H1 (cell line): ENCODE measurements at regions not wholly inside any gene's neighbourhood (a gene's known extent, or its start where the extent isn't known, plus 50 kb on each side); places are given as distances from the start of the nearest gene placed in this dataset.

Experiments
- CTCF ChIA-PET: fragments of 300-600 bp; sonication (Branson Sonifier 250); formaldehyde crosslinking; loops from one replicate; lab custom pipeline; 2021; ENCODE audit not compliant: partially characterized antibody; lab: Charles Lee
- POLR2A ChIA-PET: fragments of 300-600 bp; sonication (Branson Sonifier 250); formaldehyde crosslinking; loops from one replicate; lab custom pipeline; 2021; ENCODE audit warnings: inconsistent platforms; ENCODE audit not compliant: partially characterized antibody; lab: Charles Lee
- DNase-seq, 2 experiments: peaks; one replicate each; pipeline versions ENCODE4 v3.0.0 to v3.0.0-alpha.2; 2010 to 2022; ENCODE audit warnings: low spot score in 2 of 2, low read depth in 1 of 2, mixed read lengths in 1 of 2
- FAIRE-seq: peaks from 2 replicates; lab custom pipeline; 2011; peaks lifted over from hg19 to GRCh38; lab: Jason Lieb, UNC
- H2AFZ ChIP-seq: 2 replicates; pipeline ENCODE4 v1.8.1; 2012; ENCODE audit warnings: low read length, inconsistent platforms
- H2AK5ac ChIP-seq: 2 replicates; pipeline ENCODE4 v1.6.1; 2013; ENCODE audit warnings: low read depth, low read length
- H2BK120ac ChIP-seq: replicated peaks from 2 replicates; pipeline ENCODE3; 2013; ENCODE audit warnings: low read depth, low read length, inconsistent platforms
- H2BK12ac ChIP-seq: 2 replicates; pipeline ENCODE4 v1.6.1; 2013; ENCODE audit warnings: low read depth, low read length
- H2BK15ac ChIP-seq: 2 replicates; pipeline ENCODE4 v1.6.1; 2013; ENCODE audit warnings: low read length
- H2BK20ac ChIP-seq: 2 replicates; pipeline ENCODE4 v1.6.1; 2013; ENCODE audit warnings: low read length
- H2BK5ac ChIP-seq: 2 replicates; pipeline ENCODE4 v1.6.1; 2013; ENCODE audit warnings: low read depth, low read length
- H3K14ac ChIP-seq: 2 replicates; pipeline ENCODE4 v1.6.1; 2013; ENCODE audit warnings: inconsistent platforms; ENCODE audit not compliant: insufficient read length
- H3K18ac ChIP-seq: 2 replicates; pipeline ENCODE4 v1.6.1; 2013; ENCODE audit warnings: low read length; ENCODE audit errors: extremely low read depth
- H3K23ac ChIP-seq: 2 replicates; pipeline ENCODE4 v1.6.1; 2013; ENCODE audit warnings: inconsistent platforms; ENCODE audit not compliant: insufficient read length
- H3K23me2 ChIP-seq: 2 replicates; pipeline ENCODE4 v1.6.1; 2013; ENCODE audit warnings: low read depth, low read length
- H3K27ac ChIP-seq: 2 replicates; pipeline ENCODE4 v1.6.1; 2011; ENCODE audit warnings: low read depth, low read length, inconsistent platforms
- H3K27me3 ChIP-seq, 4 experiments: replicated peaks in 1 of 4; 1 replicate in 1 of 4; 2 replicates in 3 of 4; pipeline versions ENCODE4 v1.6.1 to v1.8.1; 2011 to 2013; ENCODE audit warnings: low read length in 3 of 4, mild to moderate bottlenecking in 3 of 4, inconsistent platforms in 2 of 4, mixed read lengths in 2 of 4, moderate library complexity in 1 of 4; ENCODE audit not compliant: control insufficient read depth in 3 of 4, insufficient read depth in 3 of 4; ENCODE audit errors: extremely low read depth in 1 of 4
- H3K36me3 ChIP-seq, 4 experiments: 2 replicates each; pipeline versions ENCODE4 v1.6.1 to v1.8.1; 2011 to 2013; ENCODE audit warnings: mild to moderate bottlenecking in 4 of 4, low read length in 3 of 4, moderate library complexity in 2 of 4, control low read depth in 1 of 4, inconsistent platforms in 1 of 4; ENCODE audit not compliant: insufficient read depth in 4 of 4, control insufficient read depth in 2 of 4
- H3K4ac ChIP-seq: replicated peaks from 2 replicates; pipeline ENCODE3; 2013; ENCODE audit warnings: low read length, low read depth, mixed read lengths, inconsistent platforms; ENCODE audit not compliant: insufficient read length
- H3K4me1 ChIP-seq, 4 experiments: replicated peaks in 1 of 4; 1 replicate in 1 of 4; 2 replicates in 3 of 4; pipeline versions ENCODE4 v1.6.1 to v1.8.1; 2011 to 2013; ENCODE audit warnings: low read length in 3 of 4, inconsistent platforms in 2 of 4, mixed read lengths in 1 of 4; ENCODE audit not compliant: insufficient read depth in 4 of 4, control insufficient read depth in 3 of 4
- H3K4me2 ChIP-seq, 2 experiments: 2 replicates each; pipeline versions ENCODE4 v1.6.1 to v1.8.1; 2011 to 2013; ENCODE audit warnings: low read depth in 2 of 2, low read length in 2 of 2, control low read depth in 1 of 2, inconsistent platforms in 1 of 2, mild to moderate bottlenecking in 1 of 2; ENCODE audit not compliant: insufficient read depth in 1 of 2
- H3K4me3 ChIP-seq, 4 experiments: fragments of 200-600, 300-600 bp in 1 of 4; sonication (generic), shearing (Covaris generic), sonication (Bioruptor Twin) in 1 of 4; 2 replicates each; pipeline versions ENCODE4 v1.5.1 to v1.8.1; 2011 to 2016; ENCODE audit warnings: low read length in 4 of 4, low read depth in 3 of 4, control low read depth in 2 of 4, inconsistent platforms in 2 of 4, mild to moderate bottlenecking in 2 of 4, mixed read lengths in 1 of 4, moderate library complexity in 1 of 4; ENCODE audit not compliant: insufficient read depth in 2 of 4; ENCODE audit errors: extremely low read depth in 1 of 4
- H3K56ac ChIP-seq: replicated peaks from 2 replicates; pipeline ENCODE3; 2013; ENCODE audit warnings: low read depth, mild to moderate bottlenecking, mixed read lengths, low read length, inconsistent platforms; ENCODE audit not compliant: insufficient read length
- H3K79me1 ChIP-seq: 2 replicates; pipeline ENCODE4 v1.6.1; 2013; ENCODE audit warnings: low read depth, low read length, control low read depth
- H3K79me2 ChIP-seq, 2 experiments: 2 replicates each; pipeline versions ENCODE4 v1.6.1 to v1.8.1; 2012 to 2013; ENCODE audit warnings: low read length in 2 of 2, mild to moderate bottlenecking in 2 of 2, inconsistent platforms in 1 of 2; ENCODE audit not compliant: insufficient read depth in 2 of 2, control insufficient read depth in 1 of 2
- H3K9ac ChIP-seq, 4 experiments: replicated peaks in 1 of 4; 1 replicate in 1 of 4; 2 replicates in 3 of 4; pipeline versions ENCODE4 v1.6.1 to v1.8.1; 2011 to 2013; ENCODE audit warnings: low read depth in 3 of 4, low read length in 3 of 4, control low read depth in 2 of 4, mild to moderate bottlenecking in 2 of 4, moderate library complexity in 2 of 4, inconsistent platforms in 1 of 4; ENCODE audit errors: extremely low read depth in 1 of 4
- H3K9me3 ChIP-seq, 2 experiments: 2 replicates each; pipeline versions ENCODE4 v1.6.1 to v1.8.1; 2012 to 2013; ENCODE audit warnings: mild to moderate bottlenecking in 2 of 2, moderate library complexity in 2 of 2, control low read depth in 1 of 2, inconsistent platforms in 1 of 2, low read depth in 1 of 2, low read length in 1 of 2, mixed read lengths in 1 of 2; ENCODE audit not compliant: insufficient read depth in 2 of 2
- H4K20me1 ChIP-seq, 2 experiments: replicated peaks in 1 of 2; 2 replicates each; pipeline versions ENCODE3 to v1.8.1; 2011 to 2013; ENCODE audit warnings: inconsistent platforms in 2 of 2, low read length in 2 of 2, mild to moderate bottlenecking in 1 of 2; ENCODE audit not compliant: insufficient read depth in 2 of 2, control insufficient read depth in 1 of 2
- H4K5ac ChIP-seq: 2 replicates; pipeline ENCODE4 v1.6.1; 2013; ENCODE audit warnings: low read length, low read depth, mixed read lengths, inconsistent platforms; ENCODE audit not compliant: insufficient read length
- H4K8ac ChIP-seq: 2 replicates; pipeline ENCODE4 v1.8.0; 2013; ENCODE audit warnings: mild to moderate bottlenecking, moderate library complexity, low read length, inconsistent platforms; ENCODE audit not compliant: insufficient read depth; ENCODE audit errors: extremely low read depth
- H4K91ac ChIP-seq: replicated peaks from 2 replicates; pipeline ENCODE3; 2013; ENCODE audit warnings: low read length, mixed read lengths, inconsistent platforms; ENCODE audit not compliant: insufficient read length
- CBX8 ChIP-seq: fragments of 300-800, 300-1000 bp; sonication (generic); IDR thresholded peaks from 2 replicates; pipeline ENCODE4 v1.7.1; 2016; ENCODE audit warnings: low read depth, low read length, borderline replicate concordance
- CHD1 ChIP-seq: IDR thresholded peaks from 2 replicates; pipeline ENCODE4 v1.6.1; 2012; ENCODE audit warnings: low read depth, low read length, improper control_type of control experiment
- CHD2 ChIP-seq: IDR thresholded peaks from 2 replicates; pipeline ENCODE4 v1.6.1; 2012; ENCODE audit warnings: low read length, improper control_type of control experiment
- CTCF ChIP-seq, 3 experiments: IDR thresholded peaks; 1 replicate in 2 of 3; 2 replicates in 1 of 3; pipeline versions ENCODE4 v1.5.1 to v1.6.1; 2011; ENCODE audit warnings: low read length in 3 of 3, mild to moderate bottlenecking in 3 of 3, inconsistent platforms in 2 of 3, low read depth in 1 of 3, moderate library complexity in 1 of 3; ENCODE audit not compliant: insufficient read depth in 1 of 3; ENCODE audit errors: control extremely low read depth in 1 of 3
- GABPA ChIP-seq: IDR thresholded peaks from 2 replicates; pipeline ENCODE4 v1.6.1; 2011; ENCODE audit warnings: mild to moderate bottlenecking, low read length, moderate library complexity, borderline replicate concordance; ENCODE audit not compliant: insufficient read depth
- KDM1A ChIP-seq: fragments of 200-600, 300-600 bp; sonication (generic); IDR thresholded peaks from 2 replicates; pipeline ENCODE4 v1.7.1; 2016; ENCODE audit warnings: mild to moderate bottlenecking, low read length, borderline replicate concordance
- MAFK ChIP-seq: IDR thresholded peaks from 2 replicates; pipeline ENCODE4 v1.6.1; 2012; ENCODE audit warnings: low read depth, mild to moderate bottlenecking, improper control_type of control experiment, low read length
- NANOG ChIP-seq: IDR thresholded peaks from 2 replicates; pipeline ENCODE4 v1.6.1; 2011; ENCODE audit warnings: low read length, low read depth, mild to moderate bottlenecking, inconsistent platforms; ENCODE audit not compliant: insufficient read depth, poor library complexity, severe bottlenecking
- RAD21 ChIP-seq, 2 experiments: IDR thresholded peaks in 1 of 2; conservative IDR thresholded peaks in 1 of 2; 2 replicates each; pipeline ENCODE4 v1.6.1; 2011; ENCODE audit warnings: low read depth in 2 of 2, low read length in 2 of 2, improper control_type of control experiment in 1 of 2, inconsistent platforms in 1 of 2, mild to moderate bottlenecking in 1 of 2, moderate library complexity in 1 of 2
- SP2 ChIP-seq: IDR thresholded peaks from 2 replicates; pipeline ENCODE4 v1.6.1; 2012; ENCODE audit warnings: mild to moderate bottlenecking, low read length, inconsistent platforms
- WGBS, 2 experiments: shearing (Covaris generic) in 1 of 2; methylation state at CpG; one replicate each; pipeline versions ENCODE4 v1.1.6 to v1.1.7; 2013 to 2015; ENCODE audit warnings: low lambda C conversion rate in 2 of 2, mixed read lengths in 2 of 2, inconsistent platforms in 1 of 2, low coverage in 1 of 2, missing lambda C conversion rate in 1 of 2; ENCODE audit not compliant: insufficient replicate concordance in 2 of 2, insufficient coverage in 1 of 2, insufficient read length in 1 of 2; ENCODE audit errors: extremely low coverage in 1 of 2, missing lambda C conversion rate in 1 of 2; 5-methylcytosine and 5-hydroxymethylcytosine counted together

DNA sequence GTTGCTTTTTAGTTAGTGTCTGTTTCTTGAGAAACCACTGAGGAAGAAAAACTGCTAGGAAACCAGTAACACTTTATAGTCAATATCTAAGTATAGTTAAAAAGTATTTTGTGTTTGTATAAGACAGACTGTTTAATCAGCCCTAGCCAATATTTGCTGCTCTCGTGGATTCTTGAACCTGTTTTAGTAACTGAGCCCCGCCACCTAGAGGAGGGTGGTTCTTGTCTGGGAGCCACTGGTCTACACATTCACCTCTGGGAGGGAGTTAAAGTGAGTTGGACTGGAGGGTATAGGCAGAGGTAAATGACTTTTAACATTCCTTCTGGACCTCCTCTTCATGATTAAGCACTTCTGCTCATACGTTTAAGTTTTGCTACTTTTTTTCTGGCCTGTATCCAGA is 117.2 kb downstream of the SPATA31D1 start:
- Histone ChIP-seq H2BK12ac (no peak overlapping the region), H3K56ac (no peak overlapping the region), H3K23me2 (no peaks in the 10 kb centered on the region), H2BK5ac (no peak overlapping the region), H3K79me2 (no peaks in the 10 kb centered on the region), H2BK20ac (no peak overlapping the region), H2AK5ac (no peak overlapping the region), H3K9me3 (peaks cover 10 to 14% of the 10 kb centered on the region in 2 experiments; a peak in 3 of 4 replicates), H4K5ac (no peak overlapping the region), H3K79me1 (no peaks in the 10 kb centered on the region), H3K4me3 (no peak overlapping the region), H3K23ac (no peak overlapping the region), H3K9ac (no peak overlapping the region), H3K4me2 (no peak overlapping the region), H2BK120ac (no peak overlapping the region), H3K14ac (no peak overlapping the region), H3K4me1 (peaks cover 0 to 4% (median 1%) of the 10 kb centered on the region in 4 experiments; a peak in 3 of 7 replicates), H3K4ac (no peak overlapping the region), H4K8ac (no peak overlapping the region), H4K91ac (no peak overlapping the region), H3K27me3 (no peaks in the 10 kb centered on the region), H2BK15ac (no peak overlapping the region), H3K18ac (no peak overlapping the region), H3K36me3 (no peaks in the 10 kb centered on the region), H4K20me1 (no peaks in the 10 kb centered on the region), H2AFZ (no peak overlapping the region), H3K27ac (no peak overlapping the region)
- CTCF ChIA-PET: no interaction called here
- DNase-seq: no peak
- POLR2A ChIA-PET: no interaction called here
- TF ChIP-seq KDM1A (no peak), CBX8 (no peak), CHD2 (no peak), CTCF (IDR thresholded peaks at IDR 0.05; ENCODE audit: control extremely low read depth in 1 of 3, insufficient read depth in 1 of 3, low read depth in 1 of 3, low read length in 3 of 3) (peak in 1 of 3 experiments; percentile 17; a peak in 2 of 4 replicates), RAD21 (IDR thresholded peaks at IDR 0.05 in 1 of 2, conservative IDR thresholded peaks at IDR 0.05 in 1 of 2; ENCODE audit: low read depth in 2 of 2, low read length in 2 of 2) (peak; percentile 28 to 50; a peak in 3 of 4 replicates), SP2 (no peak), GABPA (no peak), MAFK (no peak), NANOG (no peak), CHD1 (no peak)
- WGBS, 2 experiments: 87% methylated on average over 3 of the region's 3 CpGs; no CpG with 5 or more reads in 1 of the 2 experiments
- no peak for FAIRE-seq
